Nephron (organoid): ENCODE measurements at regions not wholly inside any gene's neighbourhood (a gene's known extent, or its start where the extent isn't known, plus 50 kb on each side); places are given as distances from the start of the nearest gene placed in this dataset.

Source experiments
- H3K27ac Mint-ChIP-seq, 3 experiments: 2 replicates each; pipeline ENCODE4 v1.8.0; 2020; ENCODE audit warnings: mixed read lengths in 3 of 3, mild to moderate bottlenecking in 2 of 3, moderate library complexity in 1 of 3
- H3K27me3 Mint-ChIP-seq: 2 replicates; pipeline ENCODE4 v1.8.0; 2021; ENCODE audit warnings: low read depth, mild to moderate bottlenecking, moderate library complexity, mixed read lengths
- H3K36me3 Mint-ChIP-seq: 2 replicates; pipeline ENCODE4 v1.8.0; 2020; ENCODE audit warnings: low read depth, mixed read lengths
- H3K4me1 Mint-ChIP-seq: 2 replicates; pipeline ENCODE4 v1.8.0; 2020; ENCODE audit warnings: mixed read lengths
- H3K4me3 Mint-ChIP-seq, 3 experiments: 2 replicates each; pipeline ENCODE4 v1.8.0; 2020; ENCODE audit warnings: mild to moderate bottlenecking in 3 of 3, mixed read lengths in 3 of 3, moderate library complexity in 2 of 3
- H3K9me3 Mint-ChIP-seq: 2 replicates; pipeline ENCODE4 v1.8.0; 2020; ENCODE audit warnings: mixed read lengths
- TF ChIP-seq, protein P1 (sequence below), 3 experiments: fragments of 200-600 bp; sonication (generic); IDR thresholded peaks; one replicate each; pipeline ENCODE4 v1.5.0; 2021; ENCODE audit warnings: antibody characterized with exemption in 3 of 3; ENCODE audit not compliant: unreplicated experiment in 3 of 3

DNA sequence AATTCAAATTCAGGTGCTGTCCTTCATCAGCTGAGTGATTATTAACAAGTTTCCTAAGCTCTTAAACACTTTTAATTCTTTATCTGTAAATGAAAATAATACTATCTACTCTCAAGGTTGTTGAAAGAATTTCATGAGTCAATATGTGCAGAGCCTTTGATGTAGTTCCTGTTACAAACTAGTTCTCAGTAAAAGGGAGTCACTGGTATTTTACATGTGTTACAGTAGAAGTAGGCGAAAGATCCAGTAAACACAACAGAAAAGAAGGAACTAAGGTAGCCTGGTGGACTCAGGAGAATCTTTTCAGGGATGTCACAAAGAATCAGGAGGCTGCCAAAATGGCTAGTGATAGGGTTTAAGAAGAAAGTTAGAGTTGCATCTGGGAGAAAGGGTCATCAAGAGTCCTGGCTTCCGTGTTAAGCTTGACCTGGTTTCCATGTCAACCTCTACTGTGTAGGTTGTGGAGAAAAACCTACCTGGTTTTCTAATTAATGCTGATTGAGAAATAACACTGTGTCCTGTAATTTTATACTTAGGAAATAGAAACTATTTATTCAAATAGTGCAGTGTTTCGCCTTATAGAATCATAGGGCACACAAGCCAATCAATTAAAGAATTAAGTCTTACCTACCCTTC lies 58.3 kb upstream of the TRIB2 start:
- Mint-ChIP-seq H3K36me3 (no peaks in the 10 kb centered on the region), H3K4me3 (no peak overlapping the region), H3K4me1 (no peaks in the 10 kb centered on the region), H3K27me3 (peaks cover 3% of the 10 kb centered on the region), H3K27ac (no peak overlapping the region), H3K9me3 (peaks cover 4% of the 10 kb centered on the region)
- TF ChIP-seq, protein P1, sequence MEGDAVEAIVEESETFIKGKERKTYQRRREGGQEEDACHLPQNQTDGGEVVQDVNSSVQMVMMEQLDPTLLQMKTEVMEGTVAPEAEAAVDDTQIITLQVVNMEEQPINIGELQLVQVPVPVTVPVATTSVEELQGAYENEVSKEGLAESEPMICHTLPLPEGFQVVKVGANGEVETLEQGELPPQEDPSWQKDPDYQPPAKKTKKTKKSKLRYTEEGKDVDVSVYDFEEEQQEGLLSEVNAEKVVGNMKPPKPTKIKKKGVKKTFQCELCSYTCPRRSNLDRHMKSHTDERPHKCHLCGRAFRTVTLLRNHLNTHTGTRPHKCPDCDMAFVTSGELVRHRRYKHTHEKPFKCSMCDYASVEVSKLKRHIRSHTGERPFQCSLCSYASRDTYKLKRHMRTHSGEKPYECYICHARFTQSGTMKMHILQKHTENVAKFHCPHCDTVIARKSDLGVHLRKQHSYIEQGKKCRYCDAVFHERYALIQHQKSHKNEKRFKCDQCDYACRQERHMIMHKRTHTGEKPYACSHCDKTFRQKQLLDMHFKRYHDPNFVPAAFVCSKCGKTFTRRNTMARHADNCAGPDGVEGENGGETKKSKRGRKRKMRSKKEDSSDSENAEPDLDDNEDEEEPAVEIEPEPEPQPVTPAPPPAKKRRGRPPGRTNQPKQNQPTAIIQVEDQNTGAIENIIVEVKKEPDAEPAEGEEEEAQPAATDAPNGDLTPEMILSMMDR (IDR thresholded peaks at IDR 0.05; ENCODE audit: unreplicated experiment in 3 of 3): no peak

DNA sequence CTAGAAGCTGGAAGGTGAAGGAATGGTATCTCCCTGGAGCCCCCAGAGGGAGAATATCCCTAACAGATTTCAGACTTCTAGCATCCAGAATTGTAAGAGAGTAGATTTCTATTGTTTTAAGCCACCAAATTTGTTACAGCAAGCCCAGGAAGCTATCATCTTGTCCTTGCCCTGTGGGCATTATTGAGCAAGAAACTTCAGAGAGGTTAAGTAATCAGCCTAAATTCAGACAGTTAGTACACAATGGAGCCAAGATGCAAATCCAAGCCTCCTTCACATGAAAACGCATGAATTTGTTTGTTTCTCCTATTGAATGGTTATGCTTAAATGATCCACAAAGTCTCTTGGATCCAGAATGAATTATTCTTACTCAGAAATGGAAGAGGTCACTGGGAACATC lies 55.2 kb upstream of the TRIB2 start:
- TF ChIP-seq, protein P1 (IDR thresholded peaks at IDR 0.05; ENCODE audit: unreplicated experiment in 3 of 3): no peak
- Mint-ChIP-seq H3K36me3 (peaks cover 5% of the 10 kb centered on the region), H3K4me1 (no peaks in the 10 kb centered on the region), H3K27me3 (peaks cover 3% of the 10 kb centered on the region), H3K9me3 (peaks cover 16% of the 10 kb centered on the region), H3K4me3 (no peak overlapping the region), H3K27ac (no peak overlapping the region)

DNA sequence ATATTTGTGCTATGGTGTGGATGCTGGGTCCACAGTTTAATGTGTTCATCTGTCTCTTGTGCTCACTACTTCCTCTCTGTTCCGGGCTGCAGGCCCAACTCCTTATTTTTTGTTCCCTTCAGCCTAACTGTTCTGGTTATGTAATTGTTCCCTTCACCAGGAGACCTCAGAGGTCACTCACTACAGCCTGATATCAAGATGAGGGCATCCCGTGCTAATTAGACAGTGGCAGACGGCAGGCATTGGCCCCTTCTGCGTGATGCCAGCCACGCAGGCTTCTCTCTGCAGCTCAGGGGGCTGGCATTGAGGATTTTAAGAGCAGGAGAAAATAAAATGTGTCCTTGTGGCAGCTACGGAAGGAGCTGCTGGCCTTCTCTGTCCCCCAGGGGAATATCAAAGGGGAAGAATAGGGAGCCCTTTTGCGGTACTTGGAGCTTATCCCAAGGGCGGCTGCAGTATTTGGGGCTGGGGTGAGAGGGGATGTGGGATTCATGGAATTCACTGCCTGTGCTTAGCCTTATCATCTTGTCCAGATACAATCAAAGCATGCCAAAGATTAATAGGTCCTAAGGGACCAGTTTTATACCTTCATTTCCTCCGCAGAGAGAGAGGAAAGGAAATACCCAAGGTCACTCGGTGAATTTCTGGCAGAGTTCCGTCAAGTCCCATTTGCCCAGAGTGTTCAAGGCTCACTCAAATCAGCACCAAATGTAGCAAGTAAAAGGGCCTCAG lies 53.3 kb upstream of the TRIB2 start:
- Mint-ChIP-seq H3K27me3 (peaks cover 3% of the 10 kb centered on the region), H3K9me3 (peaks cover 19% of the 10 kb centered on the region)
- TF ChIP-seq, protein P1 (IDR thresholded peaks at IDR 0.05; ENCODE audit: unreplicated experiment in 3 of 3): no peak

DNA sequence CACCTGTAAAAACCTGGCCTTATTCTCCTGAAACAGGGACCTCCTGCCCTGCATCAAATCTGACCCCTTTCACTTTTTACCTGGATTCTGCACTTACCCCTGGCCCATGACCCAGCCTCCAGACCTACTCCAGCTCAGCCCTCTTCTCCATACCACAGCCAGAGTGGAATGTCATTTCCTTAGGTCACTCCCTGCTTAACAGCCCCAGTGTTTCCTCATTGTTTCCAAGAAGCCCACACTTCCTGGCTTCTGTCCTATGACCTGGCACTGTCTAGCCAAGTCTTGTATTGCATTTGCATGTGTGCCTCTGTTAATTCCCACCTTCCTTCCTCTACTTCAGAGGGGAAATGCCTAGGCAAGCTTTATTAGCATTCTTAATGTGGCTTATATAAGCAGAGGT lies 51.4 kb upstream of the TRIB2 start:
- Mint-ChIP-seq H3K4me3 (no peak overlapping the region), H3K36me3 (peaks cover 5% of the 10 kb centered on the region), H3K9me3 (peaks cover 19% of the 10 kb centered on the region), H3K27me3 (peaks cover 3% of the 10 kb centered on the region), H3K27ac (no peak overlapping the region), H3K4me1 (no peaks in the 10 kb centered on the region)
- TF ChIP-seq, protein P1 (IDR thresholded peaks at IDR 0.05; ENCODE audit: unreplicated experiment in 3 of 3): no peak

More for the DNA sequence above, 53.3 kb upstream of the TRIB2 start:
- Mint-ChIP-seq H3K4me1 (no peaks in the 10 kb centered on the region), H3K36me3 (peaks cover 5% of the 10 kb centered on the region), H3K4me3 (no peak overlapping the region), H3K27ac (no peak overlapping the region)

DNA sequence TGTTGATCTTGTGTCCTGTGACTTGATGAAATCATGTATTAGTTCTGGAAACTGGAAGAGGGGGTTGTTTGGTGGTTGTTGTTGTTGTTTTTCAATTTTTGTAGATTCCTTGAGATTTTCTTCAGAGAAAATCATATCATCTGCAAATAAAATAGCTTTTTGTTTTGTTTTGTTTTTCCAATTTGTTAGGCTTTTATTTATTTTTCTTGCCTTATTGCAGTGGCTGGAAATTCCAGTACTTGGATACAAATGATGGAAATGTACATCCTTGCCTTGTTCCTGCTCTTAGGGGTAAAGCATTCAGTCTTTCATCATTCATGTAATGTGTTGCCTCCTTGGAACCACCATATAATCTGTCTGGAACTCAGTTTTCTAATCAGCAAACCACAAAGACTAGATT lies 50.3 kb upstream of the TRIB2 start:
- no peaks in the 10 kb centered on the region for H3K4me1 Mint-ChIP-seq
- no peak overlapping the region for H3K27ac Mint-ChIP-seq
- peaks cover 3% of the 10 kb centered on the region for H3K27me3 Mint-ChIP-seq
- TF ChIP-seq, protein P1 (IDR thresholded peaks at IDR 0.05; ENCODE audit: unreplicated experiment in 3 of 3): no peak
- H3K4me3 Mint-ChIP-seq: no peak overlapping the region
- H3K36me3 Mint-ChIP-seq: peaks cover 5% of the 10 kb centered on the region
- H3K9me3 Mint-ChIP-seq: peaks cover 15% of the 10 kb centered on the region
